Keratinocyte (primary cell): ENCODE measurements at regions not wholly inside any gene's neighbourhood (a gene's known extent, or its start where the extent isn't known, plus 50 kb on each side); places are given as distances from the start of the nearest gene placed in this dataset.

Experiments
- EZH2 ChIP-seq: IDR thresholded peaks from one replicate; pipeline ENCODE4 v1.6.1; 2012; ENCODE audit warnings: inconsistent platforms, mild to moderate bottlenecking, low read length, moderate library complexity
- TF ChIP-seq, protein P1 (sequence below), 3 experiments: IDR thresholded peaks in 1 of 3; conservative IDR thresholded peaks in 1 of 3; optimal IDR thresholded peaks in 1 of 3; 2 replicates in 2 of 3; 3 replicates in 1 of 3; pipeline versions ENCODE3 to v1.5.1; 2011; ENCODE audit warnings: low read length in 3 of 3, mild to moderate bottlenecking in 3 of 3, moderate library complexity in 2 of 3, control low read depth in 1 of 3, inconsistent platforms in 1 of 3; ENCODE audit not compliant: insufficient read depth in 2 of 3; ENCODE audit errors: extremely low read depth in 1 of 3

DNA sequence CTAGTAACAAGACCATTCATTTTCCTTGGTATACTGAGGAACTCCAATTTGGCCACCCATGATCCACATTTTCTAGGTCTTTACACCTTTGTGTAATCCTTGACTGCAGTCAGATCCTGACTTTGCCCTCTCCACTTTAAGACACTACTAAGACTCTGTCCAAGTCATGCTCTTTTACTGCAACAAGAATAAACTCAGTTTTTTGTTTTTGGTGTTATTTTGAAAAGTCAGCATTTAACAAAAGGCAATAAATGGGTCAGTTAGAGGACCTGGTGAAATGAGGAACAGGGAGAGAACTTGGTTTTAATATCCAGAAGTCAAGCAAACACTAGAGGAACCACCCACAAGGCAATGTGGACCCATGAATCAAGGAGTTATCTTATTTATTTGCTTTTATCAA is 252.2 kb upstream of the RBBP8 start:
- TF ChIP-seq, protein P1, sequence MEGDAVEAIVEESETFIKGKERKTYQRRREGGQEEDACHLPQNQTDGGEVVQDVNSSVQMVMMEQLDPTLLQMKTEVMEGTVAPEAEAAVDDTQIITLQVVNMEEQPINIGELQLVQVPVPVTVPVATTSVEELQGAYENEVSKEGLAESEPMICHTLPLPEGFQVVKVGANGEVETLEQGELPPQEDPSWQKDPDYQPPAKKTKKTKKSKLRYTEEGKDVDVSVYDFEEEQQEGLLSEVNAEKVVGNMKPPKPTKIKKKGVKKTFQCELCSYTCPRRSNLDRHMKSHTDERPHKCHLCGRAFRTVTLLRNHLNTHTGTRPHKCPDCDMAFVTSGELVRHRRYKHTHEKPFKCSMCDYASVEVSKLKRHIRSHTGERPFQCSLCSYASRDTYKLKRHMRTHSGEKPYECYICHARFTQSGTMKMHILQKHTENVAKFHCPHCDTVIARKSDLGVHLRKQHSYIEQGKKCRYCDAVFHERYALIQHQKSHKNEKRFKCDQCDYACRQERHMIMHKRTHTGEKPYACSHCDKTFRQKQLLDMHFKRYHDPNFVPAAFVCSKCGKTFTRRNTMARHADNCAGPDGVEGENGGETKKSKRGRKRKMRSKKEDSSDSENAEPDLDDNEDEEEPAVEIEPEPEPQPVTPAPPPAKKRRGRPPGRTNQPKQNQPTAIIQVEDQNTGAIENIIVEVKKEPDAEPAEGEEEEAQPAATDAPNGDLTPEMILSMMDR (optimal IDR thresholded peaks at IDR 0.05 in 1 of 3, IDR thresholded peaks at IDR 0.05 in 1 of 3, conservative IDR thresholded peaks at IDR 0.05 in 1 of 3; ENCODE audit: extremely low read depth in 1 of 3, insufficient read depth in 2 of 3, low read length in 3 of 3): no peak
- no peak for TF ChIP-seq EZH2
